SK-N-MC (cell line): ENCODE measurements at regions not wholly inside any gene's neighbourhood (a gene's known extent, or its start where the extent isn't known, plus 50 kb on each side); places are given as distances from the start of the nearest gene placed in this dataset.

Source experiments
- EZH2 ChIP-seq: fragments of 200-600 bp; sonication (generic); IDR thresholded peaks from one replicate; pipeline ENCODE4 v1.6.1; 2017; ENCODE audit warnings: antibody characterized with exemption
- FOXP2 ChIP-seq: optimal IDR thresholded peaks from 2 replicates; pipeline ENCODE3; 2011; ENCODE audit warnings: mild to moderate bottlenecking, moderate library complexity; ENCODE audit not compliant: insufficient read depth; ENCODE audit errors: extremely low read length, control extremely low read depth
- POLR2AphosphoS5 ChIP-seq: IDR thresholded peaks from 2 replicates; pipeline ENCODE4 v1.6.1; 2012; ENCODE audit warnings: mild to moderate bottlenecking, low read depth, low read length, borderline replicate concordance

GRCh38 chr15:59948924-59949613, 55.0 kb upstream of the FOXB1 start:
- TF ChIP-seq EZH2 (no peak), POLR2AphosphoS5 (no peak), FOXP2 (no peak)
